ENCODE measurements at regions not wholly inside any gene's neighbourhood (a gene's known extent, or its start where the extent isn't known, plus 50 kb on each side); places are given as distances from the start of the nearest gene placed in this dataset.

DNA sequence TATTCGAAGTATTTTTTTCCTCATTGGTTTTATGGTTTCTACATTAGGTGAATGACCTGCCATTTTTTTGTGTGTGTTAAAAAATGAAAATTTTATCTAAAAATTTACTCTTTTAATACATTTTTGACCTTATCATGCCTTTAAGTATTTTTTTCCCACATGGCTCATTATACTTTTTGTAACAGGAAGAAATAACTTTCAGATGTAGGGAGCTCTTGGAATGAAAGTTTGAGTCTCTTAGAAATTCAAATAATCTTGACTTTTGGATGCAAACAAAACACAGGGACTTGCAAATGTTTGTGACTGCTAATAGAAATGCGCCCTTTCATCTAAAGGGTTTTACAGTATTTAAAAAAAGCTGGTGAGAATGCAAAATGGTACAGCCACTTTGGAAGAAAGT, 457.9 kb downstream of the KLF5 start:
- no peak for TF ChIP-seq EP300 (IDR thresholded peaks at IDR 0.05)
- TF ChIP-seq POLR2A (IDR thresholded peaks at IDR 0.05): no peak
- TF ChIP-seq, protein P1, sequence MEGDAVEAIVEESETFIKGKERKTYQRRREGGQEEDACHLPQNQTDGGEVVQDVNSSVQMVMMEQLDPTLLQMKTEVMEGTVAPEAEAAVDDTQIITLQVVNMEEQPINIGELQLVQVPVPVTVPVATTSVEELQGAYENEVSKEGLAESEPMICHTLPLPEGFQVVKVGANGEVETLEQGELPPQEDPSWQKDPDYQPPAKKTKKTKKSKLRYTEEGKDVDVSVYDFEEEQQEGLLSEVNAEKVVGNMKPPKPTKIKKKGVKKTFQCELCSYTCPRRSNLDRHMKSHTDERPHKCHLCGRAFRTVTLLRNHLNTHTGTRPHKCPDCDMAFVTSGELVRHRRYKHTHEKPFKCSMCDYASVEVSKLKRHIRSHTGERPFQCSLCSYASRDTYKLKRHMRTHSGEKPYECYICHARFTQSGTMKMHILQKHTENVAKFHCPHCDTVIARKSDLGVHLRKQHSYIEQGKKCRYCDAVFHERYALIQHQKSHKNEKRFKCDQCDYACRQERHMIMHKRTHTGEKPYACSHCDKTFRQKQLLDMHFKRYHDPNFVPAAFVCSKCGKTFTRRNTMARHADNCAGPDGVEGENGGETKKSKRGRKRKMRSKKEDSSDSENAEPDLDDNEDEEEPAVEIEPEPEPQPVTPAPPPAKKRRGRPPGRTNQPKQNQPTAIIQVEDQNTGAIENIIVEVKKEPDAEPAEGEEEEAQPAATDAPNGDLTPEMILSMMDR (IDR thresholded peaks at IDR 0.05): no peak

Measured in ovary (tissue), 3 donors.